AG04449 (cell line): ENCODE measurements at regions not wholly inside any gene's neighbourhood (a gene's known extent, or its start where the extent isn't known, plus 50 kb on each side); places are given as distances from the start of the nearest gene placed in this dataset.

ENCODE experiments used
- CTCF ChIA-PET: fragments of 350-600 bp; formaldehyde crosslinking; extraction: SDS; loops from one replicate; lab custom pipeline; 2021; ENCODE audit warnings: antibody characterized with exemption; lab: Yijun Ruan, JAX
- POLR2A ChIA-PET: fragments of 400-600, 350-600 bp; formaldehyde crosslinking; extraction: SDS; loops from one replicate; lab custom pipeline; 2020; ENCODE audit warnings: antibody characterized with exemption, inconsistent platforms; lab: Yijun Ruan, JAX
- DNase-seq: peaks from one replicate; pipeline ENCODE4 v3.0.0-alpha.2; 2010; ENCODE audit warnings: low read depth, low spot score
- H3K4me3 ChIP-seq: 2 replicates; pipeline ENCODE4 v1.5.1; 2011; ENCODE audit warnings: low read depth, mild to moderate bottlenecking, control low read depth, low read length
- CTCF ChIP-seq: IDR thresholded peaks from one replicate; pipeline ENCODE4 v1.5.1; 2011; ENCODE audit warnings: mild to moderate bottlenecking, moderate library complexity, low read length, control low read depth, inconsistent platforms; ENCODE audit not compliant: insufficient read depth; ENCODE audit errors: missing control alignments

- POLR2A ChIA-PET, result interaction anchor here (0.6 kb wide), 1 partner anchor 16 kb away, joined by 3 read pairs; no protein-coding TSS in a partner anchor
- CTCF ChIA-PET, result no interaction called here
Measured at GRCh38 chr5:155485386-155485785, 471.8 kb downstream of the KIF4B start.

GRCh38 chr5:155489949-155490348, 476.4 kb downstream of the KIF4B start:
- POLR2A ChIA-PET, result no interaction called here

More at GRCh38 chr5:155485386-155485785, 471.8 kb downstream of the KIF4B start:
- DNase-seq, result peak; percentile 5
- no peak for TF ChIP-seq CTCF
- H3K4me3 ChIP-seq, result no peak overlapping the region

GRCh38 chr5:155492191-155492590, 478.6 kb downstream of the KIF4B start:
- H3K4me3 ChIP-seq, result no peak overlapping the region
- no peak for TF ChIP-seq CTCF
- DNase-seq, result no peak
- POLR2A ChIA-PET, result no interaction called here
- CTCF ChIA-PET, result no interaction called here

More at GRCh38 chr5:155489949-155490348, 476.4 kb downstream of the KIF4B start:
- no peak for DNase-seq
- no peak overlapping the region for H3K4me3 ChIP-seq
- CTCF ChIA-PET, result no interaction called here
- no peak for TF ChIP-seq CTCF

GRCh38 chr5:155504606-155505005, 491.1 kb downstream of the KIF4B start:
- H3K4me3 ChIP-seq, result no peak overlapping the region
- ChIA-PET POLR2A (no interaction called here), CTCF (no interaction called here)
- TF ChIP-seq CTCF, result no peak
- no peak for DNase-seq

- ChIA-PET POLR2A (no interaction called here), CTCF (no interaction called here)
- no peak for TF ChIP-seq CTCF
- no peak overlapping the region for H3K4me3 ChIP-seq
- DNase-seq, result no peak
Measured at GRCh38 chr5:155507363-155507762, 493.8 kb downstream of the KIF4B start.

GRCh38 chr5:155508673-155509072, 495.1 kb downstream of the KIF4B start:
- TF ChIP-seq CTCF, result no peak
- ChIA-PET POLR2A (no interaction called here), CTCF (no interaction called here)
- H3K4me3 ChIP-seq, result no peak overlapping the region
- no peak for DNase-seq
